K562 (cell line): ENCODE measurements at regions not wholly inside any gene's neighbourhood (a gene's known extent, or its start where the extent isn't known, plus 50 kb on each side); places are given as distances from the start of the nearest gene placed in this dataset.

Source experiments
- ATAC-seq: fragments of 200-7000 bp; cut with Tn5 transposase; 3 replicates; pipeline ENCODE4 v1.9.1; 2020; ENCODE audit warnings: moderate library complexity
- BruUV-seq: library from RNA; stranded (reverse); fragments of 400-500 nt; replicated peaks from 2 replicates; lab custom pipeline; 2021; lab: Mats Ljungman, UMichigan
- CTCF ChIA-PET: fragments of 300-600 bp; formaldehyde crosslinking; extraction: SDS; loops from one replicate; lab custom pipeline; 2021; ENCODE audit warnings: low intra/inter-chr PET ratio; lab: Yijun Ruan, JAX
- POLR2A ChIA-PET: fragments of 300-600, 350-650 bp; sonication (Branson Sonifier 250); formaldehyde crosslinking; extraction: SDS; loops from one replicate; lab custom pipeline; 2021; ENCODE audit warnings: antibody characterized with exemption, inconsistent platforms; lab: Yijun Ruan, JAX
- DNase-seq, 4 experiments: peaks; one replicate each; pipeline versions ENCODE4 v3.0.0 to v3.0.0-alpha.2; 2011 to 2018; ENCODE audit warnings: low spot score in 3 of 4, mixed read lengths in 3 of 4; ENCODE audit errors: extremely low read depth in 1 of 4
- FAIRE-seq: peaks from 2 replicates; lab custom pipeline; 2011; peaks lifted over from hg19 to GRCh38; lab: Jason Lieb, UNC
- H2AFZ ChIP-seq: 2 replicates; pipeline ENCODE4 v1.6.0; 2011; ENCODE audit warnings: low read depth, low read length, control low read depth, inconsistent platforms
- H3K27ac ChIP-seq: fragments of 200-600 bp; 3 replicates; pipeline ENCODE4 v1.8.0; 2011; ENCODE audit warnings: low read depth, mild to moderate bottlenecking, control low read depth, inconsistent platforms, low read length, moderate library complexity, mixed read lengths; ENCODE audit errors: extremely low read depth
- H3K27me3 ChIP-seq, 2 experiments: fragments of 300-600 bp in 1 of 2; 2 replicates in 1 of 2; 3 replicates in 1 of 2; pipeline versions ENCODE4 v1.6.0 to v1.8.0; 2011; ENCODE audit warnings: inconsistent platforms in 2 of 2, low read length in 2 of 2, mild to moderate bottlenecking in 1 of 2, mixed read lengths in 1 of 2, moderate library complexity in 1 of 2; ENCODE audit not compliant: control insufficient read depth in 2 of 2, insufficient read depth in 2 of 2
- H3K36me3 ChIP-seq: fragments of 300-600 bp; 3 replicates; pipeline ENCODE4 v1.8.0; 2011; ENCODE audit warnings: mild to moderate bottlenecking, low read length, inconsistent platforms; ENCODE audit not compliant: control insufficient read depth, insufficient read depth
- H3K4me1 ChIP-seq, 2 experiments: fragments of 200-600 bp in 1 of 2; replicated peaks in 1 of 2; 2 replicates in 1 of 2; 3 replicates in 1 of 2; pipeline versions ENCODE4 v1.5.1 to v1.8.0; 2011; ENCODE audit warnings: inconsistent platforms in 2 of 2, low read length in 2 of 2, mild to moderate bottlenecking in 1 of 2, mixed read lengths in 1 of 2, moderate library complexity in 1 of 2; ENCODE audit not compliant: control insufficient read depth in 2 of 2, insufficient read depth in 2 of 2
- H3K4me2 ChIP-seq: 2 replicates; pipeline ENCODE4 v1.6.1; 2011; ENCODE audit warnings: low read length, control low read depth, inconsistent platforms, mixed read lengths; ENCODE audit not compliant: insufficient read depth
- H3K4me3 ChIP-seq: fragments of 200-600 bp; sonication (generic), shearing (Covaris generic); 2 replicates; pipeline ENCODE4 v1.5.1; 2016; ENCODE audit warnings: control low read depth, inconsistent platforms
- H3K79me2 ChIP-seq: fragments of 200-600 bp; 3 replicates; pipeline ENCODE4 v1.8.0; 2011; ENCODE audit warnings: low read length, inconsistent platforms; ENCODE audit not compliant: control insufficient read depth, insufficient read depth
- H3K9ac ChIP-seq, 2 experiments: 2 replicates each; pipeline versions ENCODE4 v1.6.0 to v1.6.1; 2011; ENCODE audit warnings: low read depth in 2 of 2, low read length in 2 of 2, control low read depth in 1 of 2, inconsistent platforms in 1 of 2, mild to moderate bottlenecking in 1 of 2, mixed read lengths in 1 of 2; ENCODE audit not compliant: insufficient read depth in 1 of 2
- H3K9me1 ChIP-seq: one replicate; pipeline ENCODE4 v1.6.0; 2011; ENCODE audit warnings: inconsistent platforms, mild to moderate bottlenecking, low read length, moderate library complexity; ENCODE audit not compliant: control insufficient read depth, insufficient read depth
- H3K9me3 ChIP-seq: replicated peaks from 2 replicates; pipeline ENCODE4 v1.5.1; 2011; ENCODE audit warnings: low read depth, low read length, inconsistent platforms; ENCODE audit not compliant: control insufficient read depth, insufficient read depth
- H4K20me1 ChIP-seq: replicated peaks from 2 replicates; pipeline ENCODE4 v1.6.1; 2011; ENCODE audit warnings: low read length, inconsistent platforms, mixed read lengths; ENCODE audit not compliant: control insufficient read depth, insufficient read depth
- ETV5 ChIP-seq: sonication (generic); formaldehyde crosslinking; IDR thresholded peaks from 2 replicates; pipeline ENCODE4 v1.4.0; 2020; ENCODE audit warnings: low read depth, mild to moderate bottlenecking, missing genetic modification reagents
- HCFC1 ChIP-seq: IDR thresholded peaks from 2 replicates; pipeline ENCODE4 v1.6.1; 2012; ENCODE audit warnings: low read depth, low read length, improper control_type of control experiment
- VEZF1 ChIP-seq: fragments of 200-800 bp; sonication (Bioruptor generic); IDR thresholded peaks from 2 replicates; pipeline ENCODE4 v1.6.1; 2017; ENCODE audit warnings: missing genetic modification characterization, missing compliant biosample characterization
- YY1 ChIP-seq, 3 experiments: IDR thresholded peaks; 2 replicates each; pipeline ENCODE4 v1.6.1; 2011; ENCODE audit warnings: low read length in 2 of 3, mild to moderate bottlenecking in 2 of 3, moderate library complexity in 2 of 3, borderline replicate concordance in 1 of 3, control low read depth in 1 of 3, low read depth in 1 of 3; ENCODE audit not compliant: insufficient read depth in 3 of 3, insufficient replicate concordance in 2 of 3, control insufficient read depth in 1 of 3, insufficient read length in 1 of 3; ENCODE audit errors: extremely low read depth in 1 of 3
- ZNF586 ChIP-seq: fragments of 450-650 bp; formaldehyde crosslinking; conservative IDR thresholded peaks from 2 replicates; pipeline ENCODE4 v1.4.0; 2020; ENCODE audit warnings: mild to moderate bottlenecking, moderate library complexity
- WGBS: fragments of 100-300 bp; shearing (Covaris generic); methylation state at CpG from one replicate; pipeline ENCODE4 v1.1.6; 2016; ENCODE audit warnings: low coverage, mixed read lengths; ENCODE audit not compliant: insufficient coverage; ENCODE audit errors: missing lambda C conversion rate; 5-methylcytosine and 5-hydroxymethylcytosine counted together
- in situ Hi-C: fragments of 300-500 bp; cut with MboI; formaldehyde crosslinking; loops from 4 replicates; pipeline ENCODE4 v1.15.0; 2018; ENCODE audit warnings: inconsistent platforms, mixed read lengths
- intact Hi-C: fragments of 100-400 bp; cut with micrococcal nuclease; formaldehyde crosslinking; loops from 2 replicates; pipeline ENCODE4 v1.14.2; 2022

DNA sequence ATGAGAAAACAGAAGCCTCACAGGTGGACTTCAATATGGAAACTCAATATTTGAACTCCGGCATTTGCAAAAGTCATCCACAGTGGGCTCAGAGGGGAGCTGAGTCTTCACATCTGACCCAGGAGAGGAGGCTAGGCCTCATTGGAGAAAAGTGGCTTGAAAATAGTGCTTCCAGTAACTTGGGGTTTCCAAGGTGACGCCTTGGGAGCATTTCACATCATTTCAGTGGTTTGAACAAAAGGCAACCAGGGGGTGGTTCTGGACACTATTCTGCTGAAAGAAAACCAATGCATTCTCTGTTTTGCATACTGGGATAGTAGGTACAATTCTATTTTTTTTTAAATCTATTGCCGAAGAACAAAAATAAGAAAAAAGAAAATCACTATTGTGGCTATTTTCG is 599.2 kb upstream of the POM121L12 start:
- Histone ChIP-seq H4K20me1 (no peaks in the 10 kb centered on the region), H3K4me1 (no peaks in the 10 kb centered on the region), H3K79me2 (no peaks in the 10 kb centered on the region), H3K9me3 (no peaks in the 10 kb centered on the region), H3K4me3 (no peak overlapping the region), H3K27ac (no peak overlapping the region), H3K36me3 (no peaks in the 10 kb centered on the region), H2AFZ (no peak overlapping the region), H3K4me2 (no peak overlapping the region), H3K9me1 (no peaks in the 10 kb centered on the region)
- no TSS peak for BruUV-seq
- intact Hi-C loops (no loop called here), in situ Hi-C loops (no loop called here)
- 0% methylated on average over 4 of the region's 4 CpGs for WGBS
- CTCF ChIA-PET, result no interaction called here
- no peak for ATAC-seq
- POLR2A ChIA-PET, result no interaction called here
- no peak for TF ChIP-seq ZNF586 (CRISPR knock-in tag)
- TF ChIP-seq ETV5 (CRISPR knock-in tag), result no peak
- TF ChIP-seq YY1 (IDR thresholded peaks at IDR 0.05; ENCODE audit: borderline replicate concordance in 1 of 3, control insufficient read depth in 1 of 3, extremely low read depth in 1 of 3, insufficient read depth in 3 of 3, insufficient read length in 1 of 3, insufficient replicate concordance in 2 of 3, low read depth in 1 of 3, low read length in 2 of 3), result no peak
- no peak for TF ChIP-seq VEZF1 (CRISPR knock-in tag)
- no peak for TF ChIP-seq HCFC1
- TF ChIP-seq, all 486 proteins: peak for 0
- no peak for FAIRE-seq
- Histone ChIP-seq H3K9ac (no peak overlapping the region), H3K27me3 (no peaks in the 10 kb centered on the region)
- DNase-seq, result no peak
